ENCODE measurements at regions not wholly inside any gene's neighbourhood (a gene's known extent, or its start where the extent isn't known, plus 50 kb on each side); places are given as distances from the start of the nearest gene placed in this dataset.

DNA sequence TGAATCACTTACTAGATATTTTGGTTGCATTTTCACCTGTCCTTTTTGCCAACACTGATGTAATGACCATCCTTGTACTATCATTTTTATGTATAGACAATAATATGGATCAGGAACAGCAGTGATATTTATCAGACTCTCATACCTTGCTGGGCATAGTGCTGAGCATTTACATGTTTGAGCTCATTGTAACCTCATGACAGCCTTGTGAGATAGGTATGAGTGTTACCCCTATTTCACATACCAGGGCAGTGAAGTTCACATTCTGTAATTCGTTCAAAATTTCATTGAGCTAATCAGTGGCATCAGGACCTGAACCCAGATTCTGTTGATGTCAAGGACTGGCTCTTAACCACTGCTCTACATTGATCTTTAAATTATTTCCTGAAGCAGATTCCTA is 221.5 kb upstream of the TBL1XR1 start:
- TF ChIP-seq, protein P1, sequence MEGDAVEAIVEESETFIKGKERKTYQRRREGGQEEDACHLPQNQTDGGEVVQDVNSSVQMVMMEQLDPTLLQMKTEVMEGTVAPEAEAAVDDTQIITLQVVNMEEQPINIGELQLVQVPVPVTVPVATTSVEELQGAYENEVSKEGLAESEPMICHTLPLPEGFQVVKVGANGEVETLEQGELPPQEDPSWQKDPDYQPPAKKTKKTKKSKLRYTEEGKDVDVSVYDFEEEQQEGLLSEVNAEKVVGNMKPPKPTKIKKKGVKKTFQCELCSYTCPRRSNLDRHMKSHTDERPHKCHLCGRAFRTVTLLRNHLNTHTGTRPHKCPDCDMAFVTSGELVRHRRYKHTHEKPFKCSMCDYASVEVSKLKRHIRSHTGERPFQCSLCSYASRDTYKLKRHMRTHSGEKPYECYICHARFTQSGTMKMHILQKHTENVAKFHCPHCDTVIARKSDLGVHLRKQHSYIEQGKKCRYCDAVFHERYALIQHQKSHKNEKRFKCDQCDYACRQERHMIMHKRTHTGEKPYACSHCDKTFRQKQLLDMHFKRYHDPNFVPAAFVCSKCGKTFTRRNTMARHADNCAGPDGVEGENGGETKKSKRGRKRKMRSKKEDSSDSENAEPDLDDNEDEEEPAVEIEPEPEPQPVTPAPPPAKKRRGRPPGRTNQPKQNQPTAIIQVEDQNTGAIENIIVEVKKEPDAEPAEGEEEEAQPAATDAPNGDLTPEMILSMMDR (IDR thresholded peaks at IDR 0.05): no peak
- H3K27ac ChIP-seq (ENCODE audit: low read depth in 1 of 2, low read length in 2 of 2): no peak overlapping the region
- no peak overlapping the region for H3K27ac Mint-ChIP-seq
- ChIA-PET CTCF (no interaction called here), POLR2A (no interaction called here)
- no peaks in the 10 kb centered on the region for H3K9me3 Mint-ChIP-seq
- no peaks in the 10 kb centered on the region for H3K4me1 Mint-ChIP-seq (ENCODE audit: low read depth)
- H3K4me3 Mint-ChIP-seq: no peak overlapping the region
- H3K4me1 ChIP-seq (ENCODE audit: insufficient read depth, low read length): no peaks in the 10 kb centered on the region
- H3K27me3 ChIP-seq (ENCODE audit: control insufficient read depth in 1 of 2, insufficient read depth in 2 of 2, low read length in 2 of 2): no peaks in the 10 kb centered on the region
- intact Hi-C loops (cut with DNase I, micrococcal nuclease): no loop called here
- no peak for DNase-seq
- no peak for ATAC-seq (ENCODE audit: poor library complexity)
- H3K4me3 ChIP-seq (ENCODE audit: low read length): no peak overlapping the region
- no peaks in the 10 kb centered on the region for H3K27me3 Mint-ChIP-seq
- no peaks in the 10 kb centered on the region for H3K36me3 Mint-ChIP-seq (ENCODE audit: low read depth)
- no peaks in the 10 kb centered on the region for H3K36me3 ChIP-seq (ENCODE audit: insufficient read depth, low read length)
- H3K9me3 ChIP-seq (ENCODE audit: control insufficient read depth in 1 of 2, insufficient read depth in 1 of 2, low read length in 2 of 2): no peaks in the 10 kb centered on the region

DNA sequence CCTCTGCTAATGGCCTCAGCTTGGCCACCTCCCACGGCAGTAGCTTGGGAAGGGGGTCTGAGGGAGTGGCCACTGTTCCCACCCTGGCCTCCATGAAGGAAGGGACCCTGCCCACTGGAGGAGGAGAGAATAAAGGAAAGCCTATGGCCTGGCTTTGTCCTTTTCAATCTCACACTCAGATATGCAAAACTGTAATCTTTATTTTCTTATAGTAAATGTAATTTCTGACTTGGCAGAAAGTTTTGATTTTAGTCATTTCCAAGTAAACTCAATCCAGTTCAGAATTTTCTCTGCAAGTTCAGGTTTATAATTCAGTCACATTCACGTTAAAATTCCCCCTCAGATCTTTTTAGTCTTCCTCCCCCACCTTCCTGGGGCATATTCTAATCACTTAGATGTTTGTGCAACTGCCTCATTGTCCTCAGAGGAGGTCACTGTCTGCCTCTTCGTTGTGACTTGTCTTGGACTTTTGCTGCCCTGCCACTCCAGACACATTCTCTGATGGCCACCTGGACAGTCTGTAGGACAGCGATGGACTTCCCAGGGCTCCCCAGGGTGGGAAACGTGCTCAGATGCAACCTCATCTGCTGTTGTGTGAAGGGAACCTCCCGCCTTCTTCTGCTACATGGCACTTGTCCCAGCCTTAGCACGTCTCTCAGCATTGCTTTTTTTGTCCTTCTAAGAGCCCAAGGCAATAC is 222.8 kb upstream of the TBL1XR1 start:
- intact Hi-C loops (cut with DNase I, micrococcal nuclease): no loop called here
- Mint-ChIP-seq H3K9me3 (no peaks in the 10 kb centered on the region), H3K4me3 (no peak overlapping the region), H3K4me1 (ENCODE audit: low read depth) (peaks cover 11% of the 10 kb centered on the region), H3K27me3 (no peaks in the 10 kb centered on the region), H3K27ac (no peak overlapping the region), H3K36me3 (ENCODE audit: low read depth) (no peaks in the 10 kb centered on the region)
- TF ChIP-seq, protein P1 (IDR thresholded peaks at IDR 0.05): no peak
- Histone ChIP-seq H3K4me3 (ENCODE audit: low read length) (no peak overlapping the region), H3K27ac (ENCODE audit: low read depth in 1 of 2, low read length in 2 of 2) (no peak overlapping the region), H3K27me3 (ENCODE audit: control insufficient read depth in 1 of 2, insufficient read depth in 2 of 2, low read length in 2 of 2) (no peaks in the 10 kb centered on the region), H3K4me1 (ENCODE audit: insufficient read depth, low read length) (no peaks in the 10 kb centered on the region), H3K36me3 (ENCODE audit: insufficient read depth, low read length) (no peaks in the 10 kb centered on the region), H3K9me3 (ENCODE audit: control insufficient read depth in 1 of 2, insufficient read depth in 1 of 2, low read length in 2 of 2) (no peaks in the 10 kb centered on the region)
- CTCF ChIA-PET: no interaction called here
- DNase-seq (no peak), ATAC-seq (ENCODE audit: poor library complexity) (no peak)
- POLR2A ChIA-PET: no interaction called here

DNA sequence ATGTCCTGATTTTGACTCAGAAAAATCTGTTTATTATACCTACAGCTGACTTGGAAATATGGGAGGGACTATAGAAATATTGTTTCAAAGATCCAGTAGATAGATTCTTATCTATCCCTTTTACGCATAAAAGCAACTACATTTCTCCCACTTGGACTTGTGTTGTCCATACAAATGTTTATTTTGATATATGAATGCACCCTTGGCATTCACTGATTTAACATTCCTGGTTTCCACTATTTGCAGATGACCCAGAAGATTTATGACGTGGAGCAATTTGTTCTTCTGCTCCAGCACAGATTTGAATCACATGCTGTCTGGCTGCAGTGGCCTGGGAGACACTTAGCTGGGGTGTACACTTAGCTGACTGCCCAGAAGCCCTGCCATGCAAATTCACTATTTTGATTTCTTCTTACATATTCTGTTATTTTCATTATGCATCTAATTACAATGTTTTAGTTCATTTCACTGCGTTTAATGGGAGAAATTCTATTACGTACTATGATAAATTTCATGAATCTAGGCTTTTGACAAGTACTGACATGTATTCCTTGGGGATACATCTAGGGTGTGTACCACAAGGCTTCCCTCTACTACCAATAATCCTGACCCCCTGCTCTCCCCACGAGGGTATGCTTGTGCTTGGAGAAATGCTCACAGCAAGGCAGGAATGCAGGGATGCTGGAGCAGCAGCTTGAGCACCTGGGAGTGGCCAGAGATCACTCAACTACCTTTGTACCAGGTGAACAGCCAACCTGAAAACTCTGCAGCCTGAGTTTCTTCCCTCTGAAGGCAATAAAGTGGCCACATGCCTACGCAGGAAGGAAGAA is 223.6 kb upstream of the TBL1XR1 start:
- Histone ChIP-seq H3K27ac (ENCODE audit: low read depth in 1 of 2, low read length in 2 of 2) (no peak overlapping the region), H3K9me3 (ENCODE audit: control insufficient read depth in 1 of 2, insufficient read depth in 1 of 2, low read length in 2 of 2) (no peaks in the 10 kb centered on the region), H3K27me3 (ENCODE audit: control insufficient read depth in 1 of 2, insufficient read depth in 2 of 2, low read length in 2 of 2) (no peaks in the 10 kb centered on the region), H3K4me1 (ENCODE audit: insufficient read depth, low read length) (no peaks in the 10 kb centered on the region), H3K36me3 (ENCODE audit: insufficient read depth, low read length) (no peaks in the 10 kb centered on the region), H3K4me3 (ENCODE audit: low read length) (no peak overlapping the region)
- CTCF ChIA-PET: no interaction called here
- no peak for ATAC-seq (ENCODE audit: poor library complexity)
- Mint-ChIP-seq H3K27me3 (no peaks in the 10 kb centered on the region), H3K36me3 (ENCODE audit: low read depth) (no peaks in the 10 kb centered on the region), H3K4me1 (ENCODE audit: low read depth) (peaks cover 12% of the 10 kb centered on the region), H3K9me3 (no peaks in the 10 kb centered on the region), H3K4me3 (no peak overlapping the region), H3K27ac (no peak overlapping the region)
- no peak for DNase-seq
- intact Hi-C loops (cut with DNase I, micrococcal nuclease): no loop called here
- TF ChIP-seq, protein P1 (IDR thresholded peaks at IDR 0.05): no peak
- POLR2A ChIA-PET: no interaction called here
